ENCODE measurements at regions not wholly inside any gene's neighbourhood (a gene's known extent, or its start where the extent isn't known, plus 50 kb on each side); places are given as distances from the start of the nearest gene placed in this dataset.

GRCh38 chr6:14452567-14453527 lies 335.3 kb downstream of the CD83 start:
- Histone ChIP-seq H3K27ac (ENCODE audit: poor library complexity, severe bottlenecking) (no peak overlapping the region), H3K4me1 (ENCODE audit: insufficient read depth, poor library complexity, severe bottlenecking) (no peaks in the 10 kb centered on the region), H3K9me3 (ENCODE audit: severe bottlenecking) (no peaks in the 10 kb centered on the region), H3K36me3 (ENCODE audit: low read depth) (no peaks in the 10 kb centered on the region), H3K4me3 (ENCODE audit: severe bottlenecking) (no peak overlapping the region), H3K27me3 (ENCODE audit: insufficient read depth, poor library complexity, severe bottlenecking) (no peaks in the 10 kb centered on the region)
- no peak for ATAC-seq (ENCODE audit: low read depth)
- DNase-seq (ENCODE audit: low spot score) = no peak
- TF ChIP-seq, protein P1, sequence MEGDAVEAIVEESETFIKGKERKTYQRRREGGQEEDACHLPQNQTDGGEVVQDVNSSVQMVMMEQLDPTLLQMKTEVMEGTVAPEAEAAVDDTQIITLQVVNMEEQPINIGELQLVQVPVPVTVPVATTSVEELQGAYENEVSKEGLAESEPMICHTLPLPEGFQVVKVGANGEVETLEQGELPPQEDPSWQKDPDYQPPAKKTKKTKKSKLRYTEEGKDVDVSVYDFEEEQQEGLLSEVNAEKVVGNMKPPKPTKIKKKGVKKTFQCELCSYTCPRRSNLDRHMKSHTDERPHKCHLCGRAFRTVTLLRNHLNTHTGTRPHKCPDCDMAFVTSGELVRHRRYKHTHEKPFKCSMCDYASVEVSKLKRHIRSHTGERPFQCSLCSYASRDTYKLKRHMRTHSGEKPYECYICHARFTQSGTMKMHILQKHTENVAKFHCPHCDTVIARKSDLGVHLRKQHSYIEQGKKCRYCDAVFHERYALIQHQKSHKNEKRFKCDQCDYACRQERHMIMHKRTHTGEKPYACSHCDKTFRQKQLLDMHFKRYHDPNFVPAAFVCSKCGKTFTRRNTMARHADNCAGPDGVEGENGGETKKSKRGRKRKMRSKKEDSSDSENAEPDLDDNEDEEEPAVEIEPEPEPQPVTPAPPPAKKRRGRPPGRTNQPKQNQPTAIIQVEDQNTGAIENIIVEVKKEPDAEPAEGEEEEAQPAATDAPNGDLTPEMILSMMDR (IDR thresholded peaks at IDR 0.05; ENCODE audit: poor library complexity, severe bottlenecking) = no peak

DNA sequence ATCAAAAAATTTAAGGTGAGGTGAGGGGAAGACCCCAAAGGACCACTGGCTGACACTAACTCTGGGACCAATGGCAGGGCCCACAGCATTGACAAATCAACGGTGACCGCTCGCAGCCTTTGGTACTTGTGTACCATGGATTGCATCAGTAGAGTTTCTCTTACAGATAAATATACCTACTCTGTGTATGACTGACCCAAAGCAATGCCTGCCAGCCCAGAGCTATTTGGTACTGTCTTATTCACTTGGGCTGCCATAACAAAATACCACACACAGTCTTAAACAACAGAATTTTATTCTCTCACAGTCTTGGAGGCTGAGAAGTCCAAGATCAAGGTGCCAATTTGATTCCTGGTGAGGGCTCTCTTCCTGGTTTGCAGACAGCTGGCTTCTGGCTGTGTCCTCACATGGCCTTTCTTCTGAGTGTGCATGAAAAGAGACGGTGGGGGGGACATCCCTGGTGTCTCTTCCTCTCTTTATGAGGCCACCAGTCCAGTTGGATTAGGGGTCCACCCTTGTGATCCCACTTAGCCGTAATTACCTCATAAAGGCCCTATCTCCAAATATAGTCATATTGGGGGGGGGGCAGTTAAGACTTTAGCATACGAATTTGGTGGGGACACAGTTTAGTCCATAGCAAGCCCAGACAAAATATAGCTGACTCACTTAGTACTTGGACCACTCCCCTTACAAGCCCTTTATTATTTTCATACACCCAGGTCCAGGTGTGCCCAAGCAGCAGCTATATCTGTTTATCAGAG lies 336.3 kb downstream of the CD83 start:
- TF ChIP-seq, protein P1 (IDR thresholded peaks at IDR 0.05; ENCODE audit: poor library complexity, severe bottlenecking) = no peak
- Histone ChIP-seq H3K4me1 (ENCODE audit: insufficient read depth, poor library complexity, severe bottlenecking) (peaks cover 7% of the 10 kb centered on the region), H3K4me3 (ENCODE audit: severe bottlenecking) (no peak overlapping the region), H3K27ac (ENCODE audit: poor library complexity, severe bottlenecking) (no peak overlapping the region), H3K36me3 (ENCODE audit: low read depth) (no peaks in the 10 kb centered on the region), H3K27me3 (ENCODE audit: insufficient read depth, poor library complexity, severe bottlenecking) (no peaks in the 10 kb centered on the region), H3K9me3 (ENCODE audit: severe bottlenecking) (no peaks in the 10 kb centered on the region)
- ATAC-seq (ENCODE audit: low read depth) (no peak), DNase-seq (ENCODE audit: low spot score) (no peak)

GRCh38 chr6:14454473-14454775 lies 336.9 kb downstream of the CD83 start:
- Histone ChIP-seq H3K4me3 (ENCODE audit: severe bottlenecking) (no peak overlapping the region), H3K36me3 (ENCODE audit: low read depth) (no peaks in the 10 kb centered on the region), H3K9me3 (ENCODE audit: severe bottlenecking) (no peaks in the 10 kb centered on the region), H3K27ac (ENCODE audit: poor library complexity, severe bottlenecking) (no peak overlapping the region), H3K27me3 (ENCODE audit: insufficient read depth, poor library complexity, severe bottlenecking) (no peaks in the 10 kb centered on the region), H3K4me1 (ENCODE audit: insufficient read depth, poor library complexity, severe bottlenecking) (peaks cover 11% of the 10 kb centered on the region)
- no peak for DNase-seq (ENCODE audit: low spot score)
- TF ChIP-seq, protein P1 (IDR thresholded peaks at IDR 0.05; ENCODE audit: poor library complexity, severe bottlenecking) = no peak
- ATAC-seq (ENCODE audit: low read depth) = no peak

GRCh38 chr6:14455427-14455826 lies 337.9 kb downstream of the CD83 start:
- DNase-seq (ENCODE audit: low spot score) = no peak
- no peak overlapping the region for H3K4me3 ChIP-seq (ENCODE audit: severe bottlenecking)
- no peaks in the 10 kb centered on the region for H3K9me3 ChIP-seq (ENCODE audit: severe bottlenecking)
- H3K27me3 ChIP-seq (ENCODE audit: insufficient read depth, poor library complexity, severe bottlenecking) = no peaks in the 10 kb centered on the region
- TF ChIP-seq, protein P1 (IDR thresholded peaks at IDR 0.05; ENCODE audit: poor library complexity, severe bottlenecking) = no peak
- H3K36me3 ChIP-seq (ENCODE audit: low read depth) = no peaks in the 10 kb centered on the region
- ATAC-seq (ENCODE audit: low read depth) = no peak
- no peak overlapping the region for H3K27ac ChIP-seq (ENCODE audit: poor library complexity, severe bottlenecking)
- H3K4me1 ChIP-seq (ENCODE audit: insufficient read depth, poor library complexity, severe bottlenecking) = peaks cover 11% of the 10 kb centered on the region
